ENCODE measurements at regions not wholly inside any gene's neighbourhood (a gene's known extent, or its start where the extent isn't known, plus 50 kb on each side); places are given as distances from the start of the nearest gene placed in this dataset.

GRCh38 chr12:105956662-105957457, 181.9 kb downstream of the NUAK1 start:
- H3K4me3 Mint-ChIP-seq: no peak overlapping the region
- H3K9me3 Mint-ChIP-seq: no peaks in the 10 kb centered on the region

GRCh38 chr12:105960319-105961083, 178.3 kb downstream of the NUAK1 start:
- ATAC-seq (no peak), DNase-seq (no peak)
- Mint-ChIP-seq H3K27me3 (ENCODE audit: low read depth) (peaks cover 4% of the 10 kb centered on the region), H3K9me3 (no peaks in the 10 kb centered on the region), H3K4me3 (no peak overlapping the region), H3K4me1 (ENCODE audit: low read depth) (no peaks in the 10 kb centered on the region), H3K36me3 (ENCODE audit: insufficient read depth) (no peaks in the 10 kb centered on the region)

More at GRCh38 chr12:105956662-105957457, 181.9 kb downstream of the NUAK1 start:
- peaks cover 4% of the 10 kb centered on the region for H3K27me3 Mint-ChIP-seq (ENCODE audit: low read depth)
- no peaks in the 10 kb centered on the region for H3K36me3 Mint-ChIP-seq (ENCODE audit: insufficient read depth)
- H3K4me1 Mint-ChIP-seq (ENCODE audit: low read depth): no peaks in the 10 kb centered on the region
- no peak for ATAC-seq
- no peak for DNase-seq

- ATAC-seq (no peak), DNase-seq (no peak)
- Mint-ChIP-seq H3K27me3 (ENCODE audit: low read depth) (peaks cover 4% of the 10 kb centered on the region), H3K4me3 (no peak overlapping the region), H3K36me3 (ENCODE audit: insufficient read depth) (no peaks in the 10 kb centered on the region), H3K4me1 (ENCODE audit: low read depth) (no peaks in the 10 kb centered on the region), H3K9me3 (no peaks in the 10 kb centered on the region)
Observed at GRCh38 chr12:105961821-105962671, 176.7 kb downstream of the NUAK1 start.

DNA sequence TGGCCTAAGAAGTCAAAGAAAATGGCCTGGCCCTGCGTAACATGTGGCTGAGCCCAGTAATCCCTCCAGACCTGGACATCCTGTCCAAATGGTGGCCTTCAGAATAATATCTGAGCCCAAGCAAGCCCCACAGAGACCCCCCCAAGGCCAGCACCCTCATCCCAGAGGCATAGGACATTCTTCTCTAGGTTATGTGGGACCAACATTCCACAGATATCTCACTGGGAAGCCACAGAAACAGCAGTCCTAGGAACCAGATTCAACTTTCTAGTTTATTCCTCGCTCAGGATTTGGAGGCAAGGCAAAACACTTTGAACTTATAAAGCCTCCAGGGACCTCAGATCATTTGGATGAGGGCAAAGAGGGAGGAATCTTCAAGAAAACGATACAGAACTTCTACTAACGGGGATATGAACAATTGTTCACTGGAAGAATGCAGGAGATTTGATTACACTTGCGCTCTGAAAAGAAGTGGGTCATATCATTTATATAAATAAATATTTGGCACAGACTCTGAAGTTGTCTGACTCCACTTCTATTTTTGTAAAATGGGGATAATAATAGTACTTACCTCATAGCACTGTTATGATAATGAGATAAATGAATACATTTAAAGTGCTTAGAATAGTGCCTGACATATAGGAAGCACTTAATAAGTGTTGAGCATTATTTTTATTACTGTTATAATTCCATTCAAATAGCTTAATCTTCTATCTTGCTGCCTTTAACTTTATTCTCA, 171.5 kb downstream of the NUAK1 start:
- ATAC-seq: no peak
- Mint-ChIP-seq H3K4me1 (ENCODE audit: low read depth) (no peaks in the 10 kb centered on the region), H3K36me3 (ENCODE audit: insufficient read depth) (no peaks in the 10 kb centered on the region), H3K4me3 (no peak overlapping the region), H3K9me3 (no peaks in the 10 kb centered on the region), H3K27me3 (ENCODE audit: low read depth) (no peaks in the 10 kb centered on the region)
- no peak for DNase-seq

DNA sequence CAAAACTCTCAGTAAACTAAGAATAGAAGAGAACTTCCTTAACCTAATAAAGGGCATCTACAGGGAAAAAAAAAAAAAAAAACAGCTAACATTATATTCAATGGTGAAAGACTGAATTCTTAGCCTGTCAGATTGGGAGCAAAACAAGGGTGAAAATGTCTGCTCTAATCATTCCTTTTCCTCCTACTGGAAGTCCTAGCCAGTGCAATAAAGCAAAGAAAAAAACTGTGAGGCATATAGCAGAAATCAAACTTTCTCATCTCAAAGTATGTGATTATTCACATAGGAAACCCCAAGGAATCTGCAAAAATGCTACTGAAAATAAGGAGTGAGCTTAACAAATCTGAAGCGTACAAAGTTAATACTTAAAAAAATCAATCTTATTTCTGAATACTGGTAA, 170.7 kb downstream of the NUAK1 start:
- no peak for ATAC-seq
- no peaks in the 10 kb centered on the region for H3K36me3 Mint-ChIP-seq (ENCODE audit: insufficient read depth)
- H3K4me1 Mint-ChIP-seq (ENCODE audit: low read depth): no peaks in the 10 kb centered on the region
- DNase-seq: no peak
- H3K4me3 Mint-ChIP-seq: no peak overlapping the region
- no peaks in the 10 kb centered on the region for H3K9me3 Mint-ChIP-seq
- no peaks in the 10 kb centered on the region for H3K27me3 Mint-ChIP-seq (ENCODE audit: low read depth)

DNA sequence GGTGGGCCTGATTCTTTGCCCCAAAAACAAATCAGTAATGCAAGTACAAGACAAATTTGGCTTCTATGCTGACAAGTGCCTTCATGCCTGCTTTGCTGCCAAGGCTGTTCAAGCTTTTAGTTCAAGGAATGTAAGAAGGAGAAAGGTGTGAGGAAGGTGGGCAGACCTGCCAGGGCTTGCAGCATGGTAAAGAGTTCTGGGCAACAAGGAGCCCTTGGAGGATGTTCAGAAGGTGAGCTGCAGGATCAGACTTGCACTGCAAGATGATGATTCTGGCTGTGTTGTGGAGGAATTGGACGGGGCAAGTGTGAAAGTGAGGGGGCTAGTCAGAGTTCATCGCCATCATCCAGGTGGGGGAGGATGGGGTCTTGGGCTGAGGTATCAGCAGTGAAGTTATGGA, 167.9 kb downstream of the NUAK1 start:
- Mint-ChIP-seq H3K4me3 (no peak overlapping the region), H3K36me3 (ENCODE audit: insufficient read depth) (no peaks in the 10 kb centered on the region), H3K4me1 (ENCODE audit: low read depth) (no peaks in the 10 kb centered on the region), H3K27me3 (ENCODE audit: low read depth) (no peaks in the 10 kb centered on the region), H3K9me3 (no peaks in the 10 kb centered on the region)
- no peak for DNase-seq
- no peak for ATAC-seq

DNA sequence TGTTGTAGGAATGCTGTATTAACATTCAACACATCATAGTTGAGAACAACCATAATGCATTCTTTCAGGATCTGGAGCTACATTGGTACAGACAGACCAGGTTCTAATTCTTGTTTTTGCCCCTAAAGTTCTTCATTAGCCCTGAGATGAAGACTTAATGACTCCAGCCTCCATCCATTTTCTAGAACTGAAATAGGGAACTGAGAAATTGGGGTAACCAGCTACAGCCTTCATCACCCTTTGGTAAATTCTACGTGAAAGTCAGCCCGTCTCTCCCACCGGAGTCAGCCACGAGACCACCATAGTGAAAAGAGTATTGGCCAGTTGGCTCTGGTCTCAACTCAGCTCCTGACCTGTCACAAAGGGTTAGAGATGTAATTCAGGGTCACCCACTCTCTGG, 164.0 kb downstream of the NUAK1 start:
- no peak for ATAC-seq
- Mint-ChIP-seq H3K4me3 (no peak overlapping the region), H3K27me3 (ENCODE audit: low read depth) (no peaks in the 10 kb centered on the region), H3K36me3 (ENCODE audit: insufficient read depth) (no peaks in the 10 kb centered on the region), H3K9me3 (no peaks in the 10 kb centered on the region), H3K4me1 (ENCODE audit: low read depth) (no peaks in the 10 kb centered on the region)
- no peak for DNase-seq

DNA sequence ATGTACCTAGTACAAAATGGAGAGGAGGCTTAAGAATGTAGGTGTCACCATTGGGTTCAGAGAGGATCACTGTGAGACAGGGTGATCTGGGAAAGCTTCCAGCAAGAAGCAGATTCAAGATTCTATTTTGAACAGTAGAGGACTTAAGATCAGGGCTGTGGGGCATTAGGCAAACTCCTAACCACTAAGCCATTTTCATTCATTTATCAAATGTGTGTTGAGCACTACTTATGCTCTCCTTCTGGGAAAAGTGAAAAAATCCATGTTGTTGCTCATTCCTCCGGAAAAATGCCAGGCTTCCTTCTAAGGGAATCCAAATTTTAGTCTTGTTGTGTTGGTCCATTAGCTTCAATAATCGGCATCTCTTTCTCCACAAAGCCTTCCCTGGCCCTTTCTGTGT, 163.4 kb downstream of the NUAK1 start:
- Mint-ChIP-seq H3K9me3 (no peaks in the 10 kb centered on the region), H3K27me3 (ENCODE audit: low read depth) (no peaks in the 10 kb centered on the region), H3K4me3 (no peak overlapping the region), H3K36me3 (ENCODE audit: insufficient read depth) (no peaks in the 10 kb centered on the region), H3K4me1 (ENCODE audit: low read depth) (no peaks in the 10 kb centered on the region)
- ATAC-seq (no peak), DNase-seq (no peak)

DNA sequence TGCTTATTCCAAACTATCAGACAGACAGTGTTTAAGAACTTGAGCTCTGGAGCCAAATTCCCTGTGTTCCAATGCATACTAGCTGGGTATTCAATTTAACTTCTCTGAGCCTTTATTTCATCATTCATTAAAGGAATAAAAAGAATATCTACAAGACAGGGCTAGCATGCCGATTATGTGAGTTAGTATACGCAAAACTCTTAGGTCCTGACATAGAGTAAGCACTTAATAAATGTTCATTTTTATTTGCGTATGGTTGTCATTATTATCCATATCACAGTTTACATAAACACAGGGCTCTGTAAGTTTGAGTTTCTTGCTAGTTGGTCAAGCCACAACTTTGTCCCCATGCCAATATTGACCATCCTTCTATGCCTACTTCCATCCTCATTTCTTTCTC, 161.5 kb downstream of the NUAK1 start:
- ATAC-seq: no peak
- Mint-ChIP-seq H3K9me3 (no peaks in the 10 kb centered on the region), H3K4me3 (no peak overlapping the region), H3K36me3 (ENCODE audit: insufficient read depth) (no peaks in the 10 kb centered on the region), H3K4me1 (ENCODE audit: low read depth) (no peaks in the 10 kb centered on the region), H3K27me3 (ENCODE audit: low read depth) (no peaks in the 10 kb centered on the region)
- no peak for DNase-seq

GRCh38 chr12:105977652-105978051, 161.1 kb downstream of the NUAK1 start:
- no peaks in the 10 kb centered on the region for H3K36me3 Mint-ChIP-seq (ENCODE audit: insufficient read depth)
- no peaks in the 10 kb centered on the region for H3K9me3 Mint-ChIP-seq
- H3K4me3 Mint-ChIP-seq: no peak overlapping the region
- H3K27me3 Mint-ChIP-seq (ENCODE audit: low read depth): no peaks in the 10 kb centered on the region
- ATAC-seq (no peak), DNase-seq (no peak)
- no peaks in the 10 kb centered on the region for H3K4me1 Mint-ChIP-seq (ENCODE audit: low read depth)

DNA sequence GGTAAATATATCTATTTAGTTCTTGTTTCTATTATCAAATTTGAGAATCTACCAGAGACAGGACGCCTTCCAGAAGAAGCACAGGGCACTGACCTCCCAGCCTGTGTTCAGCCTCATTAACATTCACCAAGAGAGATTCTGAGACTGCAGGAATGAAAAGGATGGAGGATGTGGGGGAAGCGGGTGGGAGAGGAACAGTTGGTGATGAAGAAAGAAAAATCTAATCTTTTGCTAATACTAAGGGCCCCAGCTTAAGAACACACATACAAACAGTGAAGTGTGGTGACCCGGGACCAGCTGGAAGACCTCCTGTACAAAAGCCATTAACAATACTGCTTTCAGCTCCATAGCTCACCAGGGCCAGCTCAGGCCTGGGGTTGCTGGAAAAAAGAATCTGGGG, 160.5 kb downstream of the NUAK1 start:
- no peak overlapping the region for H3K4me3 Mint-ChIP-seq
- H3K4me1 Mint-ChIP-seq (ENCODE audit: low read depth): no peaks in the 10 kb centered on the region
- H3K9me3 Mint-ChIP-seq: no peaks in the 10 kb centered on the region
- no peaks in the 10 kb centered on the region for H3K36me3 Mint-ChIP-seq (ENCODE audit: insufficient read depth)
- DNase-seq (no peak), ATAC-seq (no peak)
- H3K27me3 Mint-ChIP-seq (ENCODE audit: low read depth): no peaks in the 10 kb centered on the region

DNA sequence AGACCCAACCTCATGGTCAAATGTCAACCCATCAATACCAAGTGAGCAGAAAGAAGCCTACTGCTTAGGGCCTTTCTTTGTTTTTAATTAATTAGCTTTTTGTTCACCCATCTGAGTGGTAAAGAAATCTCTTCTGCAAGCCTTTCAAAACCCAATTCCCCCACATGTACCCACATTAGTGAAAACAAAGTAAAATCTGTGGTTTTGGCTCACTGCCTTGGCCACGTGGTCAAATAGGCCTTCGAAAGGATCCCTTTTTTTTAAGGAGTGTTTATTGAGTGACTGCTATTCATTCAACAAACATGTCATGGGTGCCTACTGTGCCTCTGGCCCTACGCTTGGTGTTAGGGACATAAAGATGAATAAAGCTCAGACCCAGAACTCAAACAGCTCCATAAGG, 160.1 kb downstream of the NUAK1 start:
- DNase-seq (no peak), ATAC-seq (no peak)
- Mint-ChIP-seq H3K27me3 (ENCODE audit: low read depth) (no peaks in the 10 kb centered on the region), H3K4me1 (ENCODE audit: low read depth) (no peaks in the 10 kb centered on the region), H3K36me3 (ENCODE audit: insufficient read depth) (no peaks in the 10 kb centered on the region), H3K4me3 (no peak overlapping the region), H3K9me3 (no peaks in the 10 kb centered on the region)

DNA sequence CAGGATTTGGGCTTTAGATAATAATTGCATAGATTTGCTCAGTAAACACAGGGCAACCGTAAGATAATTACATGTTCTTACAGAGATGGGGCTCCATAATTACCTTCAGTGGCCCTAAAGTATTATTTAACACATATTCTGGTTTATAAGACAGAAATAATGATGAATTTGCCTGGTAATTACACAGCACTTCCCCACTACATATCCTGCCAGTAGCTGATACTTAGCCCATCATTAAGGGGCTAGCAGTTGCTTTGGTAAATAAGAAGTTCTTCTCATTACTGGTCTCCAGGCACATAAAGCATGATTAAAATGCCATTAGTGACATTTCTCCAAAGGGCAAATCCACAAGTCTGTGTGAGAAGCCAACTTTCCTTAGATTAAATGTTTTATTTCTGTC, 158.7 kb downstream of the NUAK1 start:
- no peaks in the 10 kb centered on the region for H3K4me1 Mint-ChIP-seq (ENCODE audit: low read depth)
- DNase-seq: no peak
- no peaks in the 10 kb centered on the region for H3K36me3 Mint-ChIP-seq (ENCODE audit: insufficient read depth)
- H3K27me3 Mint-ChIP-seq (ENCODE audit: low read depth): no peaks in the 10 kb centered on the region
- no peak overlapping the region for H3K4me3 Mint-ChIP-seq
- H3K9me3 Mint-ChIP-seq: no peaks in the 10 kb centered on the region
- ATAC-seq: no peak

- ATAC-seq (no peak), DNase-seq (no peak)
- Mint-ChIP-seq H3K9me3 (no peaks in the 10 kb centered on the region), H3K4me1 (ENCODE audit: low read depth) (no peaks in the 10 kb centered on the region), H3K4me3 (no peak overlapping the region), H3K36me3 (ENCODE audit: insufficient read depth) (no peaks in the 10 kb centered on the region), H3K27me3 (ENCODE audit: low read depth) (no peaks in the 10 kb centered on the region)
Observed at GRCh38 chr12:105980533-105980932, 158.2 kb downstream of the NUAK1 start.

All from activated T-cell treated with anti-CD3 and anti-CD28 coated beads, Interleukin-2, amount 50 U/mL, for 4 hours (primary cell).